IMR-90 (cell line): ENCODE measurements at regions not wholly inside any gene's neighbourhood (a gene's known extent, or its start where the extent isn't known, plus 50 kb on each side); places are given as distances from the start of the nearest gene placed in this dataset.

Source experiments
- ATAC-seq: fragments of 200-7000 bp; cut with Tn5 transposase; 2 replicates; pipeline ENCODE4 v1.9.1; 2020; ENCODE audit warnings: low read depth, mild to moderate bottlenecking, moderate library complexity
- BruUV-seq: library from RNA; stranded (reverse); fragments of 400-500 nt; replicated peaks from 2 replicates; lab custom pipeline; 2021; lab: Mats Ljungman, UMichigan
- CTCF ChIA-PET: fragments of 300-600 bp; formaldehyde crosslinking; extraction: SDS; loops from one replicate; lab custom pipeline; 2021; ENCODE audit warnings: antibody characterized with exemption; lab: Yijun Ruan, JAX
- POLR2A ChIA-PET: fragments of 300-600 bp; sonication (Branson Sonifier 250); formaldehyde crosslinking; loops from one replicate; lab custom pipeline; 2022; ENCODE audit warnings: antibody characterized with exemption; ENCODE audit not compliant: unreplicated experiment; lab: Charles Lee
- DNase-seq: peaks from one replicate; pipeline ENCODE4 v3.0.0; 2013
- H2AFZ ChIP-seq: replicated peaks from 2 replicates; pipeline ENCODE3; 2013; ENCODE audit warnings: low read length, mild to moderate bottlenecking; ENCODE audit not compliant: poor library complexity
- H2AK5ac ChIP-seq: 2 replicates; pipeline ENCODE4 v1.6.1; 2013; ENCODE audit warnings: low read depth, low read length, inconsistent platforms
- H2AK9ac ChIP-seq: replicated peaks from 2 replicates; pipeline ENCODE3; 2013; ENCODE audit warnings: mild to moderate bottlenecking, low read depth, low read length, moderate library complexity; ENCODE audit not compliant: poor library complexity
- H2BK120ac ChIP-seq: 2 replicates; pipeline ENCODE4 v1.6.1; 2013; ENCODE audit warnings: low read depth, low read length, inconsistent platforms
- H2BK15ac ChIP-seq: 3 replicates; pipeline ENCODE4 v1.6.1; 2013; ENCODE audit warnings: low read depth, low read length, inconsistent platforms
- H2BK20ac ChIP-seq: 2 replicates; pipeline ENCODE4 v1.6.1; 2013; ENCODE audit warnings: low read depth, mild to moderate bottlenecking, inconsistent platforms, low read length, moderate library complexity
- H2BK5ac ChIP-seq: 2 replicates; pipeline ENCODE4 v1.6.1; 2013; ENCODE audit warnings: mild to moderate bottlenecking, low read depth, low read length, inconsistent platforms; ENCODE audit not compliant: poor library complexity, severe bottlenecking
- H3K14ac ChIP-seq: replicated peaks from 2 replicates; pipeline ENCODE4 v1.6.1; 2013; ENCODE audit warnings: low read depth, low read length, inconsistent platforms
- H3K18ac ChIP-seq: 2 replicates; pipeline ENCODE4 v1.6.1; 2013; ENCODE audit warnings: low read depth, low read length, control low read depth
- H3K23ac ChIP-seq: 2 replicates; pipeline ENCODE4 v1.6.1; 2013; ENCODE audit warnings: low read depth, low read length, inconsistent platforms
- H3K27ac ChIP-seq: 2 replicates; pipeline ENCODE4 v1.5.1; 2013; ENCODE audit warnings: mild to moderate bottlenecking, control low read depth, low read length; ENCODE audit not compliant: insufficient read depth
- H3K27me3 ChIP-seq: 2 replicates; pipeline ENCODE4 v1.6.1; 2013; ENCODE audit warnings: low read length; ENCODE audit not compliant: control insufficient read depth, insufficient read depth
- H3K36me3 ChIP-seq: 2 replicates; pipeline ENCODE4 v1.6.1; 2013; ENCODE audit warnings: low read length, mixed read lengths; ENCODE audit not compliant: control insufficient read depth, insufficient read depth
- H3K4ac ChIP-seq: 2 replicates; pipeline ENCODE4 v1.6.1; 2013; ENCODE audit warnings: low read depth, low read length, inconsistent platforms
- H3K4me1 ChIP-seq: 2 replicates; pipeline ENCODE4 v1.6.1; 2013; ENCODE audit warnings: low read length, mixed read lengths; ENCODE audit not compliant: control insufficient read depth, insufficient read depth
- H3K4me2 ChIP-seq: 2 replicates; pipeline ENCODE4 v1.6.1; 2013; ENCODE audit warnings: low read depth, mild to moderate bottlenecking, control low read depth, low read length, moderate library complexity
- H3K4me3 ChIP-seq: 2 replicates; pipeline ENCODE4 v1.5.1; 2013; ENCODE audit warnings: low read depth, mild to moderate bottlenecking, control low read depth, low read length, moderate library complexity; ENCODE audit not compliant: insufficient read depth
- H3K56ac ChIP-seq: 2 replicates; pipeline ENCODE4 v1.6.1; 2013; ENCODE audit warnings: low read length, inconsistent platforms; ENCODE audit not compliant: insufficient read depth; ENCODE audit errors: extremely low read depth
- H3K79me1 ChIP-seq, 2 experiments: 2 replicates each; pipeline ENCODE4 v1.6.1; 2013; ENCODE audit warnings: low read length in 2 of 2, inconsistent platforms in 1 of 2, low read depth in 1 of 2
- H3K9ac ChIP-seq: 2 replicates; pipeline ENCODE4 v1.6.1; 2013; ENCODE audit warnings: low read depth, low read length, control low read depth
- H3K9me1 ChIP-seq: 2 replicates; pipeline ENCODE4 v1.6.1; 2013; ENCODE audit warnings: low read length, inconsistent platforms; ENCODE audit not compliant: insufficient read depth
- H3K9me3 ChIP-seq: 2 replicates; pipeline ENCODE4 v1.6.1; 2013; ENCODE audit warnings: low read length; ENCODE audit not compliant: control insufficient read depth, insufficient read depth
- H4K20me1 ChIP-seq: 2 replicates; pipeline ENCODE4 v1.6.1; 2013; ENCODE audit warnings: low read length, inconsistent platforms; ENCODE audit not compliant: insufficient read depth
- H4K5ac ChIP-seq: 2 replicates; pipeline ENCODE4 v1.6.1; 2013; ENCODE audit warnings: mild to moderate bottlenecking, low read depth, low read length, control low read depth
- H4K8ac ChIP-seq, 2 experiments: 2 replicates each; pipeline ENCODE4 v1.6.1; 2013; ENCODE audit warnings: low read depth in 2 of 2, low read length in 2 of 2, control low read depth in 1 of 2, inconsistent platforms in 1 of 2
- H4K91ac ChIP-seq: 2 replicates; pipeline ENCODE4 v1.6.1; 2013; ENCODE audit warnings: low read depth, low read length, inconsistent platforms; ENCODE audit not compliant: insufficient read depth
- BHLHE40 ChIP-seq: fragments of 150-350 bp; IDR thresholded peaks from 2 replicates; pipeline ENCODE4 v1.6.1; 2016; ENCODE audit warnings: mild to moderate bottlenecking, low read depth, low read length
- CEBPB ChIP-seq: IDR thresholded peaks from 2 replicates; pipeline ENCODE4 v1.6.1; 2012; ENCODE audit warnings: low read depth, low read length, improper control_type of control experiment
- CHD1 ChIP-seq: IDR thresholded peaks from 2 replicates; pipeline ENCODE4 v1.6.1; 2012; ENCODE audit warnings: low read depth, low read length, improper control_type of control experiment
- FOS ChIP-seq: fragments of 150-350 bp; IDR thresholded peaks from 2 replicates; pipeline ENCODE4 v1.6.1; 2016; ENCODE audit warnings: low read depth, low read length
- MAFK ChIP-seq: IDR thresholded peaks from 2 replicates; pipeline ENCODE4 v1.6.1; 2012; ENCODE audit warnings: low read depth, low read length, improper control_type of control experiment
- MAZ ChIP-seq: IDR thresholded peaks from 2 replicates; pipeline ENCODE4 v1.6.1; 2012; ENCODE audit warnings: low read depth, mild to moderate bottlenecking, low read length, improper control_type of control experiment, moderate library complexity, borderline replicate concordance
- MXI1 ChIP-seq: IDR thresholded peaks from 2 replicates; pipeline ENCODE4 v1.6.1; 2012; ENCODE audit warnings: low read depth, mild to moderate bottlenecking, low read length, moderate library complexity, borderline replicate concordance
- NFE2L2 ChIP-seq: fragments of 150-350 bp; IDR thresholded peaks from 2 replicates; pipeline ENCODE4 v1.6.1; 2016; ENCODE audit warnings: low read depth, mild to moderate bottlenecking, low read length
- POLR2A ChIP-seq: IDR thresholded peaks from 2 replicates; pipeline ENCODE4 v1.6.1; 2012; ENCODE audit warnings: mild to moderate bottlenecking, low read depth, low read length
- RAD21 ChIP-seq: IDR thresholded peaks from 2 replicates; pipeline ENCODE4 v1.6.1; 2012; ENCODE audit warnings: low read length, improper control_type of control experiment
- RCOR1 ChIP-seq: IDR thresholded peaks from 2 replicates; pipeline ENCODE4 v1.6.1; 2012; ENCODE audit warnings: mild to moderate bottlenecking, low read length, improper control_type of control experiment; ENCODE audit not compliant: insufficient replicate concordance
- RFX5 ChIP-seq: IDR thresholded peaks from 2 replicates; pipeline ENCODE4 v1.8.0; 2012; ENCODE audit warnings: low read depth, mild to moderate bottlenecking, low read length, moderate library complexity
- SMC3 ChIP-seq: fragments of 150-350 bp; IDR thresholded peaks from 2 replicates; pipeline ENCODE4 v1.6.1; 2016; ENCODE audit warnings: low read depth, mild to moderate bottlenecking, antibody characterized with exemption, low read length, moderate library complexity
- WGBS, 2 experiments: methylation state at CpG; one replicate each; pipeline versions ENCODE4 v1.1.5 to v1.1.7; 2013; ENCODE audit warnings: missing lambda C conversion rate in 2 of 2; ENCODE audit not compliant: insufficient read length in 1 of 2; ENCODE audit errors: extremely low coverage in 2 of 2; 5-methylcytosine and 5-hydroxymethylcytosine counted together
- dilution Hi-C: fragments of 300-500 bp; cut with HindIII; formaldehyde crosslinking; loops from one replicate; pipeline ENCODE4 v1.14.3; 2018; ENCODE audit warnings: low sequenced_read_pairs; ENCODE audit not compliant: unreplicated experiment
- in situ Hi-C: fragments of 300-500 bp; cut with MboI; formaldehyde crosslinking; loops from 3 replicates; pipeline ENCODE4 v1.14.3; 2019; ENCODE audit warnings: low sequenced_read_pairs, inconsistent platforms, mixed read lengths
- intact Hi-C: fragments of 100-400 bp; cut with micrococcal nuclease; formaldehyde crosslinking; loops from 2 replicates; pipeline ENCODE4 v1.10.0; 2022
- TF ChIP-seq, protein P1 (sequence below): fragments of 150-350 bp; IDR thresholded peaks from 2 replicates; pipeline ENCODE4 v1.6.1; 2017; ENCODE audit warnings: mild to moderate bottlenecking, antibody characterized with exemption, low read length, low read depth
- TF ChIP-seq, protein P2 (sequence below): fragments of 150-350 bp; IDR thresholded peaks from 2 replicates; pipeline ENCODE4 v1.6.1; 2016; ENCODE audit warnings: low read depth, mild to moderate bottlenecking, low read length, moderate library complexity, borderline replicate concordance
- TF ChIP-seq, protein P3 (sequence below): conservative IDR thresholded peaks from 2 replicates; pipeline ENCODE4 v1.5.1; 2012; ENCODE audit warnings: mild to moderate bottlenecking, low read depth, low read length, improper control_type of control experiment

DNA sequence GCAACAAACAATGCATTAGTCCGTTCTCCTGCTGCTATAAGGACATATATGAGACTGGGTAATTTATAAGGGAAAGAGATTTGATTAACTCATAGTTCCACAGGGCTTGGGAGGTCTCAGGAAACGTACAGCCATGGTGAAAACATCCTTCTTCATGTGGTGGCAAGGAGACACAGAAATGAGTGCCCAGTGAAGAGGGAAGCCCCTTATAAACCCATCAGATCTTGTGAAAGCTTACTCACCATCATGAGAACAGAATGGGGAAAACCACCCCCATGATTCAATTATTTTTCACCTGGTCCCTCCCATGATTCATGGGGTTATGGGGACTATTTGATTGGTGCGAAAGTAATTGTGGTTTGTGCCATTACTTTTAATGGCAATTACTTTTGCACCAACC is 655.8 kb upstream of the SEMA6A start:
- Histone ChIP-seq H2AFZ (no peak overlapping the region), H4K5ac (no peak overlapping the region), H3K27ac (no peak overlapping the region), H2BK15ac (no peak overlapping the region), H2BK5ac (no peak overlapping the region), H3K36me3 (no peaks in the 10 kb centered on the region), H4K91ac (no peak overlapping the region), H3K4ac (no peak overlapping the region), H3K14ac (no peak overlapping the region), H4K20me1 (no peaks in the 10 kb centered on the region), H2AK5ac (no peak overlapping the region), H3K23ac (no peak overlapping the region), H3K4me1 (no peaks in the 10 kb centered on the region), H3K18ac (no peak overlapping the region), H3K27me3 (no peaks in the 10 kb centered on the region), H3K9ac (no peak overlapping the region), H3K9me3 (peaks cover 2% of the 10 kb centered on the region; the same call in 1 of the 2 replicates), H3K4me3 (no peak overlapping the region), H3K79me1 (no peaks in the 10 kb centered on the region), H3K9me1 (no peaks in the 10 kb centered on the region), H4K8ac (no peak overlapping the region), H2BK120ac (no peak overlapping the region), H2BK20ac (no peak overlapping the region), H2AK9ac (no peak overlapping the region), H3K56ac (no peak overlapping the region), H3K4me2 (no peak overlapping the region)
- POLR2A ChIA-PET, result no interaction called here
- in situ Hi-C loops, result no loop called here
- DNase-seq (no peak), ATAC-seq (no peak)
- TF ChIP-seq, protein P1, sequence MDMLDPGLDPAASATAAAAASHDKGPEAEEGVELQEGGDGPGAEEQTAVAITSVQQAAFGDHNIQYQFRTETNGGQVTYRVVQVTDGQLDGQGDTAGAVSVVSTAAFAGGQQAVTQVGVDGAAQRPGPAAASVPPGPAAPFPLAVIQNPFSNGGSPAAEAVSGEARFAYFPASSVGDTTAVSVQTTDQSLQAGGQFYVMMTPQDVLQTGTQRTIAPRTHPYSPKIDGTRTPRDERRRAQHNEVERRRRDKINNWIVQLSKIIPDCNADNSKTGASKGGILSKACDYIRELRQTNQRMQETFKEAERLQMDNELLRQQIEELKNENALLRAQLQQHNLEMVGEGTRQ, result no peak
- TF ChIP-seq CEBPB (no peak), NFE2L2 (no peak), SMC3 (no peak), POLR2A (no peak), CHD1 (no peak), FOS (no peak), RAD21 (no peak), BHLHE40 (no peak), RCOR1 (no peak), MAFK (no peak), MAZ (no peak), RFX5 (no peak), MXI1 (no peak)
- TF ChIP-seq, protein P2, sequence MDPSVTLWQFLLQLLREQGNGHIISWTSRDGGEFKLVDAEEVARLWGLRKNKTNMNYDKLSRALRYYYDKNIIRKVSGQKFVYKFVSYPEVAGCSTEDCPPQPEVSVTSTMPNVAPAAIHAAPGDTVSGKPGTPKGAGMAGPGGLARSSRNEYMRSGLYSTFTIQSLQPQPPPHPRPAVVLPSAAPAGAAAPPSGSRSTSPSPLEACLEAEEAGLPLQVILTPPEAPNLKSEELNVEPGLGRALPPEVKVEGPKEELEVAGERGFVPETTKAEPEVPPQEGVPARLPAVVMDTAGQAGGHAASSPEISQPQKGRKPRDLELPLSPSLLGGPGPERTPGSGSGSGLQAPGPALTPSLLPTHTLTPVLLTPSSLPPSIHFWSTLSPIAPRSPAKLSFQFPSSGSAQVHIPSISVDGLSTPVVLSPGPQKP, result no peak
- TF ChIP-seq, protein P3, sequence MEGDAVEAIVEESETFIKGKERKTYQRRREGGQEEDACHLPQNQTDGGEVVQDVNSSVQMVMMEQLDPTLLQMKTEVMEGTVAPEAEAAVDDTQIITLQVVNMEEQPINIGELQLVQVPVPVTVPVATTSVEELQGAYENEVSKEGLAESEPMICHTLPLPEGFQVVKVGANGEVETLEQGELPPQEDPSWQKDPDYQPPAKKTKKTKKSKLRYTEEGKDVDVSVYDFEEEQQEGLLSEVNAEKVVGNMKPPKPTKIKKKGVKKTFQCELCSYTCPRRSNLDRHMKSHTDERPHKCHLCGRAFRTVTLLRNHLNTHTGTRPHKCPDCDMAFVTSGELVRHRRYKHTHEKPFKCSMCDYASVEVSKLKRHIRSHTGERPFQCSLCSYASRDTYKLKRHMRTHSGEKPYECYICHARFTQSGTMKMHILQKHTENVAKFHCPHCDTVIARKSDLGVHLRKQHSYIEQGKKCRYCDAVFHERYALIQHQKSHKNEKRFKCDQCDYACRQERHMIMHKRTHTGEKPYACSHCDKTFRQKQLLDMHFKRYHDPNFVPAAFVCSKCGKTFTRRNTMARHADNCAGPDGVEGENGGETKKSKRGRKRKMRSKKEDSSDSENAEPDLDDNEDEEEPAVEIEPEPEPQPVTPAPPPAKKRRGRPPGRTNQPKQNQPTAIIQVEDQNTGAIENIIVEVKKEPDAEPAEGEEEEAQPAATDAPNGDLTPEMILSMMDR, result no peak
- BruUV-seq, result no TSS peak
- intact Hi-C loops, result no loop called here
- no CpG with 5 or more reads among the region's 3 CpGs for WGBS, 2 experiments
- dilution Hi-C loops, result no loop called here
- CTCF ChIA-PET, result no interaction called here
